Muscle of arm (tissue), 1 donor: ENCODE measurements at regions not wholly inside any gene's neighbourhood (a gene's known extent, or its start where the extent isn't known, plus 50 kb on each side); places are given as distances from the start of the nearest gene placed in this dataset.

Experiments
- DNase-seq: peaks from one replicate; pipeline ENCODE4 v3.0.0-alpha.2; 2013

- no peak for DNase-seq
These were observed 470.6 kb upstream of the ADGRL2 start for GRCh38 chr1:81330111-81330510.

GRCh38 chr1:81329041-81329440 is 471.7 kb upstream of the ADGRL2 start:
- no peak for DNase-seq

GRCh38 chr1:81327743-81328142 is 473.0 kb upstream of the ADGRL2 start:
- no peak for DNase-seq

GRCh38 chr1:81327103-81327710 is 473.5 kb upstream of the ADGRL2 start:
- DNase-seq, result no peak

- no peak for DNase-seq
These were observed 474.5 kb upstream of the ADGRL2 start for GRCh38 chr1:81326212-81326611.

GRCh38 chr1:81325397-81325796 is 475.3 kb upstream of the ADGRL2 start:
- no peak for DNase-seq

- no peak for DNase-seq
These were observed 476.9 kb upstream of the ADGRL2 start for GRCh38 chr1:81323862-81324261.

- DNase-seq, result no peak
These were observed 483.5 kb upstream of the ADGRL2 start for GRCh38 chr1:81317191-81317590.

GRCh38 chr1:81314513-81315233 is 486.1 kb upstream of the ADGRL2 start:
- no peak for DNase-seq

- no peak for DNase-seq
These were observed 487.4 kb upstream of the ADGRL2 start for GRCh38 chr1:81313289-81313688.

- DNase-seq, result no peak
These were observed 488.4 kb upstream of the ADGRL2 start for GRCh38 chr1:81312272-81312754.

- no peak for DNase-seq
These were observed 490.5 kb upstream of the ADGRL2 start for GRCh38 chr1:81310250-81310649.

- DNase-seq, result no peak
These were observed 492.5 kb upstream of the ADGRL2 start for GRCh38 chr1:81308191-81308590.

GRCh38 chr1:81307786-81308185 is 492.9 kb upstream of the ADGRL2 start:
- DNase-seq, result no peak

GRCh38 chr1:81305997-81306452 is 494.7 kb upstream of the ADGRL2 start:
- peak; percentile 85 for DNase-seq

- DNase-seq, result no peak
These were observed 496.5 kb upstream of the ADGRL2 start for GRCh38 chr1:81304187-81304586.

GRCh38 chr1:81299892-81300291 is 500.8 kb upstream of the ADGRL2 start:
- no peak for DNase-seq

GRCh38 chr1:81298266-81298665 is 502.5 kb upstream of the ADGRL2 start:
- no peak for DNase-seq

- no peak for DNase-seq
These were observed 504.1 kb upstream of the ADGRL2 start for GRCh38 chr1:81296601-81297000.

GRCh38 chr1:81290326-81290725 is 510.4 kb upstream of the ADGRL2 start:
- no peak for DNase-seq

GRCh38 chr1:81288689-81289088 is 512.0 kb upstream of the ADGRL2 start:
- no peak for DNase-seq

- no peak for DNase-seq
These were observed 513.2 kb upstream of the ADGRL2 start for GRCh38 chr1:81287411-81288080.

GRCh38 chr1:81270051-81270450 is 530.7 kb upstream of the ADGRL2 start:
- DNase-seq, result no peak
